RWPE1 (cell line): ENCODE measurements at regions not wholly inside any gene's neighbourhood (a gene's known extent, or its start where the extent isn't known, plus 50 kb on each side); places are given as distances from the start of the nearest gene placed in this dataset.

ENCODE experiments used
- CTCF ChIA-PET: fragments of 350-600 bp; sonication (Branson Sonifier 250); formaldehyde crosslinking; extraction: SDS; loops from one replicate; lab custom pipeline; 2021; lab: Yijun Ruan, JAX
- POLR2A ChIA-PET: fragments of 400-600 bp; formaldehyde crosslinking; extraction: SDS; loops from one replicate; lab custom pipeline; 2020; ENCODE audit warnings: antibody characterized with exemption; ENCODE audit not compliant: low non-redundant PET; lab: Yijun Ruan, JAX
- DNase-seq: peaks from one replicate; pipeline ENCODE4 v3.0.0; 2012; ENCODE audit warnings: low spot score
- H3K27ac ChIP-seq: fragments of 450-650 bp; 2 replicates; pipeline ENCODE4 v1.5.1; 2017
- CTCF ChIP-seq: fragments of 450-650 bp; conservative IDR thresholded peaks from 2 replicates; pipeline ENCODE4 v1.5.1; 2017; ENCODE audit warnings: low read depth, mild to moderate bottlenecking

- TF ChIP-seq CTCF: no peak
- ChIA-PET POLR2A (no interaction called here), CTCF (no interaction called here)
- H3K27ac ChIP-seq: peak overlapping the region; percentile 66
- DNase-seq: no peak
These were observed 62.1 kb upstream of the TNRC6A start for GRCh38 chr16:24667244-24667764.

- CTCF ChIA-PET: no interaction called here
- TF ChIP-seq CTCF: no peak
- POLR2A ChIA-PET: no interaction called here
- H3K27ac ChIP-seq: peak overlapping the region; percentile 86
- no peak for DNase-seq
These were observed 60.9 kb upstream of the TNRC6A start for GRCh38 chr16:24668481-24669061.

GRCh38 chr16:24670623-24671454 lies 58.6 kb upstream of the TNRC6A start:
- ChIA-PET CTCF (interaction anchor here (0.6 to 1.0 kb wide), 2 partner anchors 11 to 91 kb away, joined by 3 read pairs; no protein-coding TSS in a partner anchor), POLR2A (no interaction called here)
- no peak for DNase-seq
- peak overlapping the region; percentile 86 for H3K27ac ChIP-seq
- no peak for TF ChIP-seq CTCF

- DNase-seq: no peak
- POLR2A ChIA-PET: no interaction called here
- peak overlapping the region; percentile 86 for H3K27ac ChIP-seq
- CTCF ChIA-PET: no interaction called here
- TF ChIP-seq CTCF: no peak
These were observed 57.9 kb upstream of the TNRC6A start for GRCh38 chr16:24671455-24671954.

GRCh38 chr16:24673155-24673554 lies 56.3 kb upstream of the TNRC6A start:
- no peak for TF ChIP-seq CTCF
- CTCF ChIA-PET: interaction anchor here (1.1 kb wide), 1 partner anchor 9 kb away, joined by 3 read pairs; no protein-coding TSS in a partner anchor
- DNase-seq: no peak
- POLR2A ChIA-PET: interaction anchor here (0.6 kb wide), 1 partner anchor 57 kb away, joined by 6 read pairs; no protein-coding TSS in a partner anchor
- no peak overlapping the region; the same call in 1 of the 2 replicates for H3K27ac ChIP-seq

GRCh38 chr16:24674877-24675276 lies 54.6 kb upstream of the TNRC6A start:
- DNase-seq: no peak
- ChIA-PET POLR2A (no interaction called here), CTCF (no interaction called here)
- H3K27ac ChIP-seq: no peak overlapping the region
- TF ChIP-seq CTCF: no peak
